GM12892 (cell line): ENCODE measurements at regions not wholly inside any gene's neighbourhood (a gene's known extent, or its start where the extent isn't known, plus 50 kb on each side); places are given as distances from the start of the nearest gene placed in this dataset.

Experiments used
- POLR2A ChIP-seq: IDR thresholded peaks from 2 replicates; pipeline ENCODE4 v1.6.1; 2011; ENCODE audit warnings: low read depth, low read length, control low read depth
- TAF1 ChIP-seq: IDR thresholded peaks from 2 replicates; pipeline ENCODE4 v1.6.1; 2011; ENCODE audit warnings: low read depth, mild to moderate bottlenecking, control low read depth, low read length, borderline replicate concordance

GRCh38 chr22:48453751-48454485 is 1373.8 kb downstream of the BRD1 start:
- no peak for TF ChIP-seq TAF1
- no peak for TF ChIP-seq POLR2A
